Muscle of arm (tissue), 1 donor: ENCODE measurements at regions not wholly inside any gene's neighbourhood (a gene's known extent, or its start where the extent isn't known, plus 50 kb on each side); places are given as distances from the start of the nearest gene placed in this dataset.

Experiments used
- DNase-seq: peaks from one replicate; pipeline ENCODE4 v3.0.0-alpha.2; 2013

GRCh38 chr13:76210262-76210661, 574.1 kb downstream of the LMO7 start:
- no peak for DNase-seq

- no peak for DNase-seq
Observed at GRCh38 chr13:76198568-76199163, 562.5 kb downstream of the LMO7 start.

DNA sequence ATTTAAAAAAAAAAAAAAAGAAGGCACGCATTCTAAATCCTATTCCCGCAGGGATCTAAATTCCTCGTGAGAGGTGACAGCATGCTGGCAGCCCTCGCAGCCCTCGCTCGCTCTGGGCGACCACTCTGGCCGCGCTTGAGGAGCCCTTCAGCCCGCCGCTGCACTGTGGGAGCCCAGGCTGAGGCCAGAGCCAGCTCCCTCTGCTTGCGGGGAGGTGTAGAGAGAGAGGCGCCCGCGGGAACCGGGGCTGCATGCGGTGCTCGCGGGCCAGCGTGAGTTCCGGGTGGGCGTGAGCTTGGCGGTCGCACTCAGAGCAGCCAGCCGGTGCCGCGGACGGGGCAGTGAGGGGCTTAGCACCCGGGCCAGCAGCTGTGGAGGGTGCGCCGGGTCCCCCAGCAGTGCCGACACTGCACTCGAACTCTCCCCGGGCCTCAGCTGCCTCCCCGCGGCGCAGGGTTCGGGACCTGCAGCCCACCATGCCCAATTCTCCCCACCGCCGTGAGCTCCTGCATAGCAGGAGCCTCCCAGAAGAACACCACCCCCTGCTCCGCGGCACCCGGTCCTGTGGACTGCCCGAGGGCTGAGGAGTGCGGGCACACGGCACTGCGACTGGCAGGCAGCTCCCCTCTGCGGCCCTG, 553.9 kb downstream of the LMO7 start:
- DNase-seq: no peak

GRCh38 chr13:76175961-76176725, 540.0 kb downstream of the LMO7 start:
- no peak for DNase-seq

- DNase-seq: no peak
Observed at GRCh38 chr13:76168661-76169060, 532.5 kb downstream of the LMO7 start.

GRCh38 chr13:76164290-76164689, 528.2 kb downstream of the LMO7 start:
- DNase-seq: no peak

DNA sequence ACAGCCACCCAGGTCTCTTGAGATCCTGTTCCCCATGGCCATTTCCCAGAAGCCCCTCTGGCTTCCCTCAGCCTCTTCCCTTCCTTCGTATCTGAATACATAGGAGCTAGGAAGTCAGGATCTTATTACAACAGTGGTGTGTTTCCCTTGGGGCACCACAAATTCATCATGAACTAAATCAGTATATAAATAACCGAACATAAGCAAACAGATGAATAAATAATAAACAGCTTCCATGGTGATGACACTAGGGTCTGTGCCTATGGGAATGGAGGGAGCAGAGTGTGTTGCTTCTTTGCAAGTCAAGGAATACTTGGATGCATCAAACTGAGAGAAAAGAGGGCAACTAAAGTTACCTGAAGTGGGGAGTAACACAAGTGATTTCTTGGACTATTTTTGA, 527.6 kb downstream of the LMO7 start:
- DNase-seq: no peak

DNA sequence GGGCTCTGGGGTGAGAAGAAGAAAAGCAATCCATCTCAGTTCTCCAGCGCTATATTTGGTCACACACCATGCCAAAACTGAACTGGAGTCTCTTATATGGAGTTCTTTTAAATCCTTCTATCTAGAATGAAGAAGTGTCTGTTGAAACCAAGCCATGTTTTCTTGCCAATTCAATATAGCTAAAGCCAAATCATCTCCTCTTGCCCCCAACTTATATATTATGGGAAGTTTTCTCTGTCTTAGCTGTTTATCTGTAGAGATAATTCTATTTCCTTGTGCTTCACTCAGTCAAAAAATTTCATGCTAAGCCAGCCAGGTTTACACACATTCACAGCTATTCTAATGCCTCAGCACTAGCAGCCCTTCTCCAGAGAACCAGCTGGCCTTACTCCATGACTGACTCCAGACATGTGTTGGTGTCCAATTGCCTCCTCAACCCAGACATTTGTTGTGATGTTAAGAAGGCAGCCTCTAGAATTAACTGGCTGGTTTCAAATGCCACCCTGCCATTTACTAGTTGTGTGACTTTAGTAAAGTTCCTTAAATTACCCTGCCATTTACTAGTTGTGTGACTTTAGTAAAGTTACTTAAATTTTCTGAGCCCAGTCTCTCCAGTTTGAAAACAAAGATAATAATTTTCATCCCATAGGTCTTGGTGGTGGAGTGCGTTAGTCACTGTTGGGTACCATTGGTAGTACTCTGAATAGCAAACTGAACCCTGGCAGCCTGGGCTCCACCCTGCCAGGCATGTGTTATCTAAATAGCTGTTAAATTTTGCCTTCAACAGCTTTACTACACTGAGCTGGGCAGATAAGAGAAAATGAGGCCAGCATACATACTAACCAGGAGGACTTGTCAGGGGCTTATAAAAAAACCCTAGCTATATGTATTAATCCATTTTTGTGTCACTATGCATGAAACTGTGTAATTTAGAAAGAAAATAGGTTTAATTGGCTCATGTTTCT, 525.1 kb downstream of the LMO7 start:
- peak; percentile 72 for DNase-seq

DNA sequence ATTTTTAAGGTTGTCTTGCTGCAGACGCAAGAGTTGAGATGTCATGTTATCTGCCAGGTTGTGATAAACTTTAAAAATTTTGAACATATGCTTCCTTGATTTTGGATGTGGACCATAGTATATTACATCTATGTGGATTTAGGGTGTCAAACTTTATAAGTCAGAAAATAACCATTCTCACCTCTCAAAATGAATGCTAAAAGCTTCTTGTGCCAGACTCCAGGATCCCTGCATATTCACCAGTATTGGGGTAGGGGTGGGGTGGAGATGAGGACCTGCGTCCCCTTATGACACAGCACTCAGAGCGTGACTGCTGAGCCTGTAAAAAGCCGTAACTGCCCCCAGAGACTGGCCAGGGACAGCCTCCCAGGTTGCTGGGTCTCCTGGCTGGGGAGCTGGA, 524.4 kb downstream of the LMO7 start:
- DNase-seq: no peak

GRCh38 chr13:76157926-76158325, 521.8 kb downstream of the LMO7 start:
- DNase-seq: no peak

DNA sequence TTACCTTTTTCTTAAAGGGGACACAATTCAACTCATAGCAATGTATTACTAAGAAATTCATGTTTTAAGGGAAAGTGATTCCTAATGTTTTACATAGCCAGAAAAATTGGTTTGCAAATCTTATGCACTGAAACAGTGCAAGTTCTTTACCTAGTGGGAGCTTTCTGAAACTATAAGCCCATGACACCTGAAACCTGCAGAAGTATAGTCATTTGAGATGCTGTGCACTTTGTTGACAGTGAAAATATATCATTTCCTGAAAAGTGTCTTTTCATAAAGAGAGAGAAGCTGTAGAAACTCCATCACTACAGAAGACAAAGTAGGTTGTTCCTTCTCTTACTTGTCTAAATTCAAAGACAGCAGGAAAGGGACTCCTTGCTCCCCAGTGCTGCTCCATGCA, 517.1 kb downstream of the LMO7 start:
- DNase-seq: no peak

GRCh38 chr13:76148926-76149325, 512.8 kb downstream of the LMO7 start:
- DNase-seq: no peak

GRCh38 chr13:76148374-76148773, 512.2 kb downstream of the LMO7 start:
- no peak for DNase-seq

DNA sequence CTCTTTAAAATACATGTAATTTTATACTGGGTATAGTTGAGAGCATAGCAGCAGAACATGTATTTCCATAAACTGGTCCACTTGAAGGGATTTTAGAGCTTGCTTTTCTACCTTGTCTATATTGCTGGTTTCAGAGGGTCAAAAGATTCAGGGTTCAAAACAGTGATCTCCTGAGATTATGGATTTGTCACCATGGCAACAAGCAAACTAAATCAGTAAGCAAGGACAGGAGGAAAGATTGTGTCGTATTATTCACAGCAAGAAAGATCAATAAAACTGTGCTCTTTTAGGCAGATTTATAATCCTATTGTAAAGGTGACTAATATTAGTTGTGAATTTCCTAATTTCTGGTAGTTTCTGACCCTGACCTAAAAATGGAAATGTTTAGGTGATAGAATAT, 496.4 kb downstream of the LMO7 start:
- DNase-seq: no peak

DNA sequence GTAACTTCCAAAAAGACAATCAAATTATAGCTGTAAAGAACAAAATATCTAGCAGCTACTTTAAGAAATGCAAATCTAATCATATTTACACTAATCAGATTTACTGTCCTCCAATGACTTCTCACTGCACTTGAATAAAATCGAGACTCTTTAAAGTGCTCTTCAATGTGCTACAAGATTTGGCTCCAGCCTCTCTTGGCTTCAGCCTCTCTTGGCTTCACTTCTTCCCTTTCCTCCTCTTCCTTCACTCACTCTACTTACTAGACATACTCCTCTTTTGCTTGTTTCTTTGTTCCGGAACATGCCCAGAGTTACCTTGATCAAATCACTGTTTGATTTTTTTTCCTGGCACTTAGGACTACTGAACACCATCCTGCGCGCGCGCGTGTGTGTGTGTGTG, 495.4 kb downstream of the LMO7 start:
- peak; percentile 67 for DNase-seq

- DNase-seq: peak; percentile 63
Observed at GRCh38 chr13:76129305-76130000, 493.3 kb downstream of the LMO7 start.

DNA sequence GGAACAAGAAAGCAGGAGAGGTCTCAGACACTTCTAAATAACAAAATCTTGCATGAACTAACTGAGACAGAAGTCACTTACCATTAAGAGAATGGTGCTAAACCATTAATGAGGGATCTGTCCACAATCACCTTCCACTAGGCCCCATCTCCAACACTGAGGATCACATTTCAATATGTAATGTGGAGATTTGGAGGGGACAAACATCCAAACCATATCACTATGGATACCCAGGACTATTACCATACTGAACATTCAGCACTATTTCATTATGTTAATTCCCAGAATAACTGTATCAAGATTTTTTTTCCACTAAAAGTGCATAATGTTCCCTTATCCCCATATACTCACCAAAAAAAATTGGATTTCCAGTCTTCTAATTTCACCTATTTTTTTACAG, 491.8 kb downstream of the LMO7 start:
- DNase-seq: no peak

GRCh38 chr13:76123548-76123947, 487.4 kb downstream of the LMO7 start:
- DNase-seq: no peak

DNA sequence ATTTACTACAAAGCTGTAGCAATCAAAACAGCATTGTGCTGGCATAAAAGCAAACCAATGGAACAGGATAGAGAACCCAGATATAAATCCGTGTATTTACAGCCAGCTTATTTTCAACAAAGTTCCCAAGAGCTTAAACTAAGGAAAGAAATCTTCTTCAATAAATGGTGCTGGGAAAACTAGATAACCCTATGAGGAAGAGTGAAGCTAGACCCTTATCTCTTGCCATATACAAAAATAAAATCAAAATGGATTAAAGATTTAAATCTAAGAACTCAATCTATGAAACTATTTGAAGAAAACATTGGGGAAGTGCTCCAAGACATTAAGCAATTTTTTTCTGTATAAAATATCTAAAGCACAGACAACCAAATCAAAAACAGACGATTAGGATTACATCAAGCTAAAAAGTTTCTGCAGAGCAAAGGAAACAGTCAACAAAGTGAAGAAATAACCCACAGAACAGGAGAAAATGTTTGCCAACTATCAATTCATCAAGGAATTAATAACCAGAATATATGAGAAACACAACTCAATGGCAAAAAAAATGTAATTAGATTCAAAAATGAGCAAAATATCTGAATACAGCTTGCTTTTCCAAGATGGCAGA, 480.7 kb downstream of the LMO7 start:
- DNase-seq: peak; percentile 43

GRCh38 chr13:76106763-76107162, 470.6 kb downstream of the LMO7 start:
- no peak for DNase-seq

GRCh38 chr13:76094645-76095044, 458.5 kb downstream of the LMO7 start:
- DNase-seq: no peak
